ENCODE measurements at regions not wholly inside any gene's neighbourhood (a gene's known extent, or its start where the extent isn't known, plus 50 kb on each side); places are given as distances from the start of the nearest gene placed in this dataset.

- TF ChIP-seq CTCF (IDR thresholded peaks at IDR 0.05; ENCODE audit: poor library complexity) (no peak), EZH2phosphoT487 (IDR thresholded peaks at IDR 0.05; ENCODE audit: low read depth, severe bottlenecking, unreplicated experiment) (no peak)
Measured at GRCh38 chr2:126344493-126344892, 311.5 kb upstream of the GYPC start.
